IPS DF 6.9 (cell line): ENCODE measurements at regions not wholly inside any gene's neighbourhood (a gene's known extent, or its start where the extent isn't known, plus 50 kb on each side); places are given as distances from the start of the nearest gene placed in this dataset.
"Not testable (repeated sequence)": the region's sequence is repeated elsewhere in the genome, so short reads cannot be mapped to it uniquely, and the experiment has no call there.

ENCODE experiments used
- DNase-seq: peaks from one replicate; pipeline ENCODE4 v3.0.0-alpha.2; 2013; ENCODE audit warnings: low read depth, low spot score
- H3K27ac ChIP-seq: one replicate; pipeline ENCODE4 v1.5.1; 2013; ENCODE audit warnings: low read length, control low read depth
- H3K27me3 ChIP-seq: 2 replicates; pipeline ENCODE4 v1.6.1; 2013; ENCODE audit warnings: mild to moderate bottlenecking, low read length; ENCODE audit not compliant: control insufficient read depth, insufficient read depth
- H3K36me3 ChIP-seq: 2 replicates; pipeline ENCODE4 v1.6.1; 2013; ENCODE audit warnings: low read length; ENCODE audit not compliant: control insufficient read depth, insufficient read depth
- H3K4me1 ChIP-seq: 2 replicates; pipeline ENCODE4 v1.6.1; 2013; ENCODE audit warnings: low read length; ENCODE audit not compliant: control insufficient read depth, insufficient read depth
- H3K4me3 ChIP-seq: 2 replicates; pipeline ENCODE4 v1.5.1; 2013; ENCODE audit warnings: mild to moderate bottlenecking, low read length
- H3K9me3 ChIP-seq: 2 replicates; pipeline ENCODE4 v1.6.1; 2013; ENCODE audit warnings: low read length, inconsistent platforms; ENCODE audit not compliant: control insufficient read depth, insufficient read depth
- WGBS: extraction: QIAGEN DNeasy Blood & Tissue Kit; methylation state at CpG from one replicate; pipeline ENCODE4 v1.1.7; 2013; ENCODE audit warnings: mixed read lengths, missing lambda C conversion rate; ENCODE audit not compliant: insufficient read length, insufficient coverage; 5-methylcytosine and 5-hydroxymethylcytosine counted together

GRCh38 chr2:175293195-175293594 lies 111.7 kb upstream of the ATP5MC3 start:
- Histone ChIP-seq H3K27ac (no peak overlapping the region), H3K9me3 (no peaks in the 10 kb centered on the region), H3K27me3 (no peaks in the 10 kb centered on the region), H3K4me1 (no peaks in the 10 kb centered on the region), H3K36me3 (no peaks in the 10 kb centered on the region), H3K4me3 (no peak overlapping the region)
- no peak for DNase-seq
- WGBS = no CpG with 5 or more reads among the region's 3 CpGs

GRCh38 chr2:175282886-175283285 lies 101.4 kb upstream of the ATP5MC3 start:
- Histone ChIP-seq H3K4me3 (no peak overlapping the region), H3K9me3 (no peaks in the 10 kb centered on the region), H3K36me3 (no peaks in the 10 kb centered on the region), H3K4me1 (no peaks in the 10 kb centered on the region), H3K27ac (no peak overlapping the region), H3K27me3 (no peaks in the 10 kb centered on the region)
- WGBS = no CpG with 5 or more reads among the region's 2 CpGs
- no peak for DNase-seq

- Histone ChIP-seq H3K4me3 (no peak overlapping the region), H3K9me3 (no peaks in the 10 kb centered on the region), H3K27me3 (no peaks in the 10 kb centered on the region), H3K27ac (no peak overlapping the region), H3K4me1 (no peaks in the 10 kb centered on the region), H3K36me3 (no peaks in the 10 kb centered on the region)
- WGBS = 100% methylated on average over 1 of the region's 1 CpG
- DNase-seq = no peak
Measured at GRCh38 chr2:175282300-175282699, 100.8 kb upstream of the ATP5MC3 start.

- no peaks in the 10 kb centered on the region for H3K9me3 ChIP-seq
- no peaks in the 10 kb centered on the region for H3K27me3 ChIP-seq
- no peaks in the 10 kb centered on the region for H3K4me1 ChIP-seq
- no peak overlapping the region for H3K4me3 ChIP-seq
- H3K27ac ChIP-seq = no peak overlapping the region
- no CpG with 5 or more reads among the region's 2 CpGs for WGBS
- no peaks in the 10 kb centered on the region for H3K36me3 ChIP-seq
- no peak for DNase-seq
Measured at GRCh38 chr2:175277772-175278171, 96.3 kb upstream of the ATP5MC3 start.

GRCh38 chr2:175275539-175275938 lies 94.0 kb upstream of the ATP5MC3 start:
- DNase-seq = no peak
- Histone ChIP-seq H3K27ac (no peak overlapping the region), H3K4me1 (no peaks in the 10 kb centered on the region), H3K27me3 (no peaks in the 10 kb centered on the region), H3K4me3 (no peak overlapping the region), H3K36me3 (no peaks in the 10 kb centered on the region), H3K9me3 (no peaks in the 10 kb centered on the region)
- no CpG with 5 or more reads among the region's 2 CpGs for WGBS

- Histone ChIP-seq H3K4me1 (no peaks in the 10 kb centered on the region), H3K4me3 (no peak overlapping the region), H3K36me3 (no peaks in the 10 kb centered on the region), H3K27ac (no peak overlapping the region), H3K9me3 (0 out of 2 replicates have a peak, but pooled peaks cover 1% of the 10 kb centered on the region), H3K27me3 (no peaks in the 10 kb centered on the region)
- no peak for DNase-seq
- no CpG with 5 or more reads among the region's 1 CpG for WGBS
Measured at GRCh38 chr2:175259164-175259563, 77.7 kb upstream of the ATP5MC3 start.

GRCh38 chr2:175256806-175257585 lies 75.5 kb upstream of the ATP5MC3 start:
- Histone ChIP-seq H3K4me3 (no peak overlapping the region), H3K36me3 (no peaks in the 10 kb centered on the region), H3K27me3 (no peaks in the 10 kb centered on the region), H3K27ac (no peak overlapping the region), H3K4me1 (no peaks in the 10 kb centered on the region), H3K9me3 (0 out of 2 replicates have a peak, but pooled peaks cover 1% of the 10 kb centered on the region)
- no CpG with 5 or more reads among the region's 69 CpGs for WGBS
- DNase-seq = no peak

- DNase-seq, H3K4me3 ChIP-seq, H3K36me3 ChIP-seq, H3K27me3 ChIP-seq, H3K4me1 ChIP-seq, H3K9me3 ChIP-seq, H3K27ac ChIP-seq: not testable (repeated sequence)
- WGBS = no CpG with 5 or more reads among the region's 4 CpGs
Measured at GRCh38 chr2:175256391-175256790, 74.9 kb upstream of the ATP5MC3 start.

GRCh38 chr2:175253871-175254270 lies 72.4 kb upstream of the ATP5MC3 start:
- H3K27ac ChIP-seq = no peak overlapping the region
- WGBS = no CpG with 5 or more reads among the region's 3 CpGs
- H3K27me3 ChIP-seq = no peaks in the 10 kb centered on the region
- 0 out of 2 replicates have a peak, but pooled peaks cover 1% of the 10 kb centered on the region for H3K9me3 ChIP-seq
- H3K36me3 ChIP-seq = no peaks in the 10 kb centered on the region
- H3K4me1 ChIP-seq = no peaks in the 10 kb centered on the region
- no peak for DNase-seq
- no peak overlapping the region for H3K4me3 ChIP-seq

- no peak overlapping the region for H3K27ac ChIP-seq
- DNase-seq = no peak
- no peaks in the 10 kb centered on the region for H3K36me3 ChIP-seq
- H3K9me3 ChIP-seq = no peaks in the 10 kb centered on the region
- H3K4me3 ChIP-seq = no peak overlapping the region
- no peaks in the 10 kb centered on the region for H3K4me1 ChIP-seq
- WGBS = 70% methylated on average over 1 of the region's 5 CpGs
- H3K27me3 ChIP-seq = no peaks in the 10 kb centered on the region
Measured at GRCh38 chr2:175251425-175252041, 70.0 kb upstream of the ATP5MC3 start.

- no peak for DNase-seq
- no peaks in the 10 kb centered on the region for H3K27me3 ChIP-seq
- H3K9me3 ChIP-seq = no peaks in the 10 kb centered on the region
- no peak overlapping the region for H3K4me3 ChIP-seq
- H3K27ac ChIP-seq = no peak overlapping the region
- H3K36me3 ChIP-seq = no peaks in the 10 kb centered on the region
- H3K4me1 ChIP-seq = no peaks in the 10 kb centered on the region
Measured at GRCh38 chr2:175247159-175247558, 65.6 kb upstream of the ATP5MC3 start.
